NCI-H526 treated with DMSO at 0.1 percent for 48 hours (cell line): ENCODE measurements at regions not wholly inside any gene's neighbourhood (a gene's known extent, or its start where the extent isn't known, plus 50 kb on each side); places are given as distances from the start of the nearest gene placed in this dataset.

Source experiments
- DNase-seq: peaks from one replicate; lab custom pipeline; 2025; lab: John Stamatoyannopoulos, UW

GRCh38 chr4:65917486-65917885, 247.2 kb upstream of the EPHA5 start:
- no peak for DNase-seq

GRCh38 chr4:65911720-65912119, 241.4 kb upstream of the EPHA5 start:
- no peak for DNase-seq

- DNase-seq = no peak
Measured at GRCh38 chr4:65893957-65894755, 223.9 kb upstream of the EPHA5 start.

- no peak for DNase-seq
Measured at GRCh38 chr4:65893271-65893670, 223.0 kb upstream of the EPHA5 start.

- DNase-seq = no peak
Measured at GRCh38 chr4:65880594-65880993, 210.3 kb upstream of the EPHA5 start.

GRCh38 chr4:65868096-65868824, 198.0 kb upstream of the EPHA5 start:
- DNase-seq = no peak

- no peak for DNase-seq
Measured at GRCh38 chr4:65865489-65865888, 195.2 kb upstream of the EPHA5 start.

- no peak for DNase-seq
Measured at GRCh38 chr4:65861993-65862392, 191.7 kb upstream of the EPHA5 start.

- peak; percentile 26 for DNase-seq
Measured at GRCh38 chr4:65845199-65845773, 175.0 kb upstream of the EPHA5 start.

- DNase-seq = no peak
Measured at GRCh38 chr4:65839164-65839931, 169.1 kb upstream of the EPHA5 start.

- no peak for DNase-seq
Measured at GRCh38 chr4:65834707-65835106, 164.4 kb upstream of the EPHA5 start.

GRCh38 chr4:65831828-65832227, 161.5 kb upstream of the EPHA5 start:
- DNase-seq = no peak

- peak; percentile 86 for DNase-seq
Measured at GRCh38 chr4:65825116-65825753, 154.9 kb upstream of the EPHA5 start.

- no peak for DNase-seq
Measured at GRCh38 chr4:65819192-65819591, 148.9 kb upstream of the EPHA5 start.

GRCh38 chr4:65805936-65806335, 135.6 kb upstream of the EPHA5 start:
- DNase-seq = no peak

- DNase-seq = no peak
Measured at GRCh38 chr4:65799513-65799912, 129.2 kb upstream of the EPHA5 start.

- DNase-seq = no peak
Measured at GRCh38 chr4:65798498-65799127, 128.3 kb upstream of the EPHA5 start.

- no peak for DNase-seq
Measured at GRCh38 chr4:65791812-65792308, 121.6 kb upstream of the EPHA5 start.

- DNase-seq = no peak
Measured at GRCh38 chr4:65791111-65791811, 121.0 kb upstream of the EPHA5 start.

- no peak for DNase-seq
Measured at GRCh38 chr4:65789805-65790204, 119.5 kb upstream of the EPHA5 start.

GRCh38 chr4:65789341-65789740, 119.1 kb upstream of the EPHA5 start:
- DNase-seq = no peak
